K562 (cell line): ENCODE measurements at regions not wholly inside any gene's neighbourhood (a gene's known extent, or its start where the extent isn't known, plus 50 kb on each side); places are given as distances from the start of the nearest gene placed in this dataset.

ENCODE experiments used
- ATAC-seq: fragments of 200-7000 bp; cut with Tn5 transposase; 3 replicates; pipeline ENCODE4 v1.9.1; 2020; ENCODE audit warnings: moderate library complexity
- BruUV-seq: library from RNA; stranded (reverse); fragments of 400-500 nt; replicated peaks from 2 replicates; lab custom pipeline; 2021; lab: Mats Ljungman, UMichigan
- CTCF ChIA-PET: fragments of 300-600 bp; formaldehyde crosslinking; extraction: SDS; loops from one replicate; lab custom pipeline; 2021; ENCODE audit warnings: low intra/inter-chr PET ratio; lab: Yijun Ruan, JAX
- POLR2A ChIA-PET: fragments of 300-600, 350-650 bp; sonication (Branson Sonifier 250); formaldehyde crosslinking; extraction: SDS; loops from one replicate; lab custom pipeline; 2021; ENCODE audit warnings: antibody characterized with exemption, inconsistent platforms; lab: Yijun Ruan, JAX
- DNase-seq, 4 experiments: peaks; one replicate each; pipeline versions ENCODE4 v3.0.0 to v3.0.0-alpha.2; 2011 to 2018; ENCODE audit warnings: low spot score in 3 of 4, mixed read lengths in 3 of 4; ENCODE audit errors: extremely low read depth in 1 of 4
- FAIRE-seq: peaks from 2 replicates; lab custom pipeline; 2011; peaks lifted over from hg19 to GRCh38; lab: Jason Lieb, UNC
- H2AFZ ChIP-seq: 2 replicates; pipeline ENCODE4 v1.6.0; 2011; ENCODE audit warnings: low read depth, low read length, control low read depth, inconsistent platforms
- H3K27ac ChIP-seq: fragments of 200-600 bp; 3 replicates; pipeline ENCODE4 v1.8.0; 2011; ENCODE audit warnings: low read depth, mild to moderate bottlenecking, control low read depth, inconsistent platforms, low read length, moderate library complexity, mixed read lengths; ENCODE audit errors: extremely low read depth
- H3K27me3 ChIP-seq, 2 experiments: fragments of 300-600 bp in 1 of 2; 2 replicates in 1 of 2; 3 replicates in 1 of 2; pipeline versions ENCODE4 v1.6.0 to v1.8.0; 2011; ENCODE audit warnings: inconsistent platforms in 2 of 2, low read length in 2 of 2, mild to moderate bottlenecking in 1 of 2, mixed read lengths in 1 of 2, moderate library complexity in 1 of 2; ENCODE audit not compliant: control insufficient read depth in 2 of 2, insufficient read depth in 2 of 2
- H3K36me3 ChIP-seq: fragments of 300-600 bp; 3 replicates; pipeline ENCODE4 v1.8.0; 2011; ENCODE audit warnings: mild to moderate bottlenecking, low read length, inconsistent platforms; ENCODE audit not compliant: control insufficient read depth, insufficient read depth
- H3K4me1 ChIP-seq, 2 experiments: fragments of 200-600 bp in 1 of 2; replicated peaks in 1 of 2; 2 replicates in 1 of 2; 3 replicates in 1 of 2; pipeline versions ENCODE4 v1.5.1 to v1.8.0; 2011; ENCODE audit warnings: inconsistent platforms in 2 of 2, low read length in 2 of 2, mild to moderate bottlenecking in 1 of 2, mixed read lengths in 1 of 2, moderate library complexity in 1 of 2; ENCODE audit not compliant: control insufficient read depth in 2 of 2, insufficient read depth in 2 of 2
- H3K4me2 ChIP-seq: 2 replicates; pipeline ENCODE4 v1.6.1; 2011; ENCODE audit warnings: low read length, control low read depth, inconsistent platforms, mixed read lengths; ENCODE audit not compliant: insufficient read depth
- H3K4me3 ChIP-seq: fragments of 200-600 bp; sonication (generic), shearing (Covaris generic); 2 replicates; pipeline ENCODE4 v1.5.1; 2016; ENCODE audit warnings: control low read depth, inconsistent platforms
- H3K79me2 ChIP-seq: fragments of 200-600 bp; 3 replicates; pipeline ENCODE4 v1.8.0; 2011; ENCODE audit warnings: low read length, inconsistent platforms; ENCODE audit not compliant: control insufficient read depth, insufficient read depth
- H3K9ac ChIP-seq, 2 experiments: 2 replicates each; pipeline versions ENCODE4 v1.6.0 to v1.6.1; 2011; ENCODE audit warnings: low read depth in 2 of 2, low read length in 2 of 2, control low read depth in 1 of 2, inconsistent platforms in 1 of 2, mild to moderate bottlenecking in 1 of 2, mixed read lengths in 1 of 2; ENCODE audit not compliant: insufficient read depth in 1 of 2
- H3K9me1 ChIP-seq: one replicate; pipeline ENCODE4 v1.6.0; 2011; ENCODE audit warnings: inconsistent platforms, mild to moderate bottlenecking, low read length, moderate library complexity; ENCODE audit not compliant: control insufficient read depth, insufficient read depth
- H3K9me3 ChIP-seq: replicated peaks from 2 replicates; pipeline ENCODE4 v1.5.1; 2011; ENCODE audit warnings: low read depth, low read length, inconsistent platforms; ENCODE audit not compliant: control insufficient read depth, insufficient read depth
- H4K20me1 ChIP-seq: replicated peaks from 2 replicates; pipeline ENCODE4 v1.6.1; 2011; ENCODE audit warnings: low read length, inconsistent platforms, mixed read lengths; ENCODE audit not compliant: control insufficient read depth, insufficient read depth
- GTF2E2 ChIP-seq: fragments of 200-800 bp; sonication (Bioruptor generic); IDR thresholded peaks from 2 replicates; pipeline ENCODE4 v1.6.1; 2016; ENCODE audit warnings: missing genetic modification characterization, missing compliant biosample characterization
- RCOR1 ChIP-seq, 2 experiments: IDR thresholded peaks; 2 replicates each; pipeline ENCODE4 v1.6.1; 2012; ENCODE audit warnings: low read depth in 2 of 2, low read length in 2 of 2, borderline replicate concordance in 1 of 2, improper control_type of control experiment in 1 of 2
- TCF7 ChIP-seq: sonication (generic); IDR thresholded peaks from 2 replicates; pipeline ENCODE4 v1.6.1; 2016; ENCODE audit warnings: antibody characterized with exemption, borderline replicate concordance
- TCFL5 ChIP-seq: fragments of 250-450 bp; sonication (Bioruptor Pico); conservative IDR thresholded peaks from 2 replicates; pipeline ENCODE4 v1.6.1; 2021; ENCODE audit warnings: mild to moderate bottlenecking, moderate library complexity, matching md5 sums
- WHSC1 ChIP-seq: IDR thresholded peaks from one replicate; pipeline ENCODE4 v1.6.1; 2012; ENCODE audit warnings: low read length, control low read depth, inconsistent platforms
- ZNF124 ChIP-seq: sonication (generic); formaldehyde crosslinking; IDR thresholded peaks from 2 replicates; pipeline ENCODE4 v1.8.1; 2022; ENCODE audit warnings: missing genetic modification reagents
- WGBS: fragments of 100-300 bp; shearing (Covaris generic); methylation state at CpG from one replicate; pipeline ENCODE4 v1.1.6; 2016; ENCODE audit warnings: low coverage, mixed read lengths; ENCODE audit not compliant: insufficient coverage; ENCODE audit errors: missing lambda C conversion rate; 5-methylcytosine and 5-hydroxymethylcytosine counted together
- in situ Hi-C: fragments of 300-500 bp; cut with MboI; formaldehyde crosslinking; loops from 4 replicates; pipeline ENCODE4 v1.15.0; 2018; ENCODE audit warnings: inconsistent platforms, mixed read lengths
- intact Hi-C: fragments of 100-400 bp; cut with micrococcal nuclease; formaldehyde crosslinking; loops from 2 replicates; pipeline ENCODE4 v1.14.2; 2022
- TF ChIP-seq, protein P1 (sequence below): fragments of 450-650 bp; formaldehyde crosslinking; IDR thresholded peaks from 2 replicates; pipeline ENCODE4 v1.4.0; 2022; ENCODE audit warnings: missing genetic modification characterization
- TF ChIP-seq, protein P2 (sequence below): fragments of 450-650 bp; formaldehyde crosslinking; IDR thresholded peaks from 2 replicates; pipeline ENCODE4 v1.4.0; 2020; ENCODE audit warnings: mild to moderate bottlenecking, mixed read lengths
- TF ChIP-seq, protein P3 (sequence below): fragments of 450-650 bp; formaldehyde crosslinking; IDR thresholded peaks from 2 replicates; pipeline ENCODE4 v1.4.0; 2022; ENCODE audit warnings: missing genetic modification characterization
- TF ChIP-seq, protein P4 (sequence below): fragments of 450-650 bp; IDR thresholded peaks from 2 replicates; pipeline ENCODE4 v1.6.1; 2016
- TF ChIP-seq, protein P5 (sequence below): fragments of 250-450 bp; sonication (Bioruptor Pico); IDR thresholded peaks from 2 replicates; pipeline ENCODE4 v1.5.0; 2021; ENCODE audit warnings: mild to moderate bottlenecking, moderate library complexity
- TF ChIP-seq, protein P6 (sequence below): sonication (generic); formaldehyde crosslinking; IDR thresholded peaks from 2 replicates; pipeline ENCODE4 v1.8.0; 2022; ENCODE audit warnings: mild to moderate bottlenecking, missing genetic modification reagents

DNA sequence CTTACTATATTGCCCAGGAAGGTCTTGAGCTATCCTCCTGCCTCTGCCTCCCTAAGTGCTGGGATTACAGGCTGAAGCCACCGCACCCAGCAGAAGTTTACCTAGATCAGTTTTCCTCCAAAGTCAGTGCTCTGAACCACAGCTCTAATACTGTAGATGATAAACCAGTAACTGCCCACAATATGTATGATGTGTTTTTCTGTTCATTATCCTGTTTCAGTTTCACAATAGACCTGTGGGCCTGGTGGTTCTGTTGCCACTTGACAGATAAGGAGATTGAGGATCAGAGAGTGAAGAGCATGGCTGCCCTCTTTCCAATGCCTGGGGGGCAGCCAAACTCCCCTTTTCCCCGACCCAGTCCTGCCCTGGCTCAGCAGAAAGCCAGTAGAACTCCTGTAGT is 87.0 kb downstream of the EFNB1 start:
- Histone ChIP-seq H3K4me2 (no peak overlapping the region), H3K9ac (no peak overlapping the region), H3K36me3 (no peaks in the 10 kb centered on the region), H3K4me3 (no peak overlapping the region), H3K4me1 (no peaks in the 10 kb centered on the region), H3K9me3 (no peaks in the 10 kb centered on the region), H3K27ac (no peak overlapping the region), H3K27me3 (peaks cover 0 to 12% of the 10 kb centered on the region in 2 experiments; a peak in 2 of 5 replicates), H2AFZ (no peak overlapping the region), H3K9me1 (no peaks in the 10 kb centered on the region), H3K79me2 (no peaks in the 10 kb centered on the region), H4K20me1 (peaks cover 3% of the 10 kb centered on the region; the same call in 1 of the 2 replicates)
- ChIA-PET CTCF (interaction anchor here (0.7 kb wide), 1 partner anchor 1200 kb away, joined by 3 read pairs; no protein-coding TSS in a partner anchor), POLR2A (no interaction called here)
- intact Hi-C loops (no loop called here), in situ Hi-C loops (no loop called here)
- DNase-seq, result no peak
- BruUV-seq, result no TSS peak
- no peak for FAIRE-seq
- ATAC-seq, result no peak
- WGBS, result 0% methylated on average over 2 of the region's 2 CpGs
- TF ChIP-seq, protein P1, sequence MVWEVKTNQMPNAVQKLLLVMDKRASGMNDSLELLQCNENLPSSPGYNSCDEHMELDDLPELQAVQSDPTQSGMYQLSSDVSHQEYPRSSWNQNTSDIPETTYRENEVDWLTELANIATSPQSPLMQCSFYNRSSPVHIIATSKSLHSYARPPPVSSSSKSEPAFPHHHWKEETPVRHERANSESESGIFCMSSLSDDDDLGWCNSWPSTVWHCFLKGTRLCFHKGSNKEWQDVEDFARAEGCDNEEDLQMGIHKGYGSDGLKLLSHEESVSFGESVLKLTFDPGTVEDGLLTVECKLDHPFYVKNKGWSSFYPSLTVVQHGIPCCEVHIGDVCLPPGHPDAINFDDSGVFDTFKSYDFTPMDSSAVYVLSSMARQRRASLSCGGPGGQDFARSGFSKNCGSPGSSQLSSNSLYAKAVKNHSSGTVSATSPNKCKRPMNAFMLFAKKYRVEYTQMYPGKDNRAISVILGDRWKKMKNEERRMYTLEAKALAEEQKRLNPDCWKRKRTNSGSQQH (CRISPR knock-in tag), result no peak
- TF ChIP-seq, protein P2, sequence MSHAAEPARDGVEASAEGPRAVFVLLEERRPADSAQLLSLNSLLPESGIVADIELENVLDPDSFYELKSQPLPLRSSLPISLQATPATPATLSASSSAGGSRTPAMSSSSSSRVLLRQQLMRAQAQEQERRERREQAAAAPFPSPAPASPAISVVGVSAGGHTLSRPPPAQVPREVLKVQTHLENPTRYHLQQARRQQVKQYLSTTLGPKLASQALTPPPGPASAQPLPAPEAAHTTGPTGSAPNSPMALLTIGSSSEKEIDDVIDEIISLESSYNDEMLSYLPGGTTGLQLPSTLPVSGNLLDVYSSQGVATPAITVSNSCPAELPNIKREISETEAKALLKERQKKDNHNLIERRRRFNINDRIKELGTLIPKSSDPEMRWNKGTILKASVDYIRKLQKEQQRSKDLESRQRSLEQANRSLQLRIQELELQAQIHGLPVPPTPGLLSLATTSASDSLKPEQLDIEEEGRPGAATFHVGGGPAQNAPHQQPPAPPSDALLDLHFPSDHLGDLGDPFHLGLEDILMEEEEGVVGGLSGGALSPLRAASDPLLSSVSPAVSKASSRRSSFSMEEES (CRISPR knock-in tag), result no peak
- TF ChIP-seq, protein P3, sequence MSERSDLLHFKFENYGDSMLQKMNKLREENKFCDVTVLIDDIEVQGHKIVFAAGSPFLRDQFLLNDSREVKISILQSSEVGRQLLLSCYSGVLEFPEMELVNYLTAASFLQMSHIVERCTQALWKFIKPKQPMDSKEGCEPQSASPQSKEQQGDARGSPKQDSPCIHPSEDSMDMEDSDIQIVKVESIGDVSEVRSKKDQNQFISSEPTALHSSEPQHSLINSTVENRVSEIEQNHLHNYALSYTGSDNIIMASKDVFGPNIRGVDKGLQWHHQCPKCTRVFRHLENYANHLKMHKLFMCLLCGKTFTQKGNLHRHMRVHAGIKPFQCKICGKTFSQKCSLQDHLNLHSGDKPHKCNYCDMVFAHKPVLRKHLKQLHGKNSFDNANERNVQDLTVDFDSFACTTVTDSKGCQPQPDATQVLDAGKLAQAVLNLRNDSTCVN (CRISPR knock-in tag), result no peak
- TF ChIP-seq, protein P4, sequence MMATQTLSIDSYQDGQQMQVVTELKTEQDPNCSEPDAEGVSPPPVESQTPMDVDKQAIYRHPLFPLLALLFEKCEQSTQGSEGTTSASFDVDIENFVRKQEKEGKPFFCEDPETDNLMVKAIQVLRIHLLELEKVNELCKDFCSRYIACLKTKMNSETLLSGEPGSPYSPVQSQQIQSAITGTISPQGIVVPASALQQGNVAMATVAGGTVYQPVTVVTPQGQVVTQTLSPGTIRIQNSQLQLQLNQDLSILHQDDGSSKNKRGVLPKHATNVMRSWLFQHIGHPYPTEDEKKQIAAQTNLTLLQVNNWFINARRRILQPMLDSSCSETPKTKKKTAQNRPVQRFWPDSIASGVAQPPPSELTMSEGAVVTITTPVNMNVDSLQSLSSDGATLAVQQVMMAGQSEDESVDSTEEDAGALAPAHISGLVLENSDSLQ, result no peak
- no peak for TF ChIP-seq TCFL5
- no peak for TF ChIP-seq TCF7
- TF ChIP-seq, protein P5, sequence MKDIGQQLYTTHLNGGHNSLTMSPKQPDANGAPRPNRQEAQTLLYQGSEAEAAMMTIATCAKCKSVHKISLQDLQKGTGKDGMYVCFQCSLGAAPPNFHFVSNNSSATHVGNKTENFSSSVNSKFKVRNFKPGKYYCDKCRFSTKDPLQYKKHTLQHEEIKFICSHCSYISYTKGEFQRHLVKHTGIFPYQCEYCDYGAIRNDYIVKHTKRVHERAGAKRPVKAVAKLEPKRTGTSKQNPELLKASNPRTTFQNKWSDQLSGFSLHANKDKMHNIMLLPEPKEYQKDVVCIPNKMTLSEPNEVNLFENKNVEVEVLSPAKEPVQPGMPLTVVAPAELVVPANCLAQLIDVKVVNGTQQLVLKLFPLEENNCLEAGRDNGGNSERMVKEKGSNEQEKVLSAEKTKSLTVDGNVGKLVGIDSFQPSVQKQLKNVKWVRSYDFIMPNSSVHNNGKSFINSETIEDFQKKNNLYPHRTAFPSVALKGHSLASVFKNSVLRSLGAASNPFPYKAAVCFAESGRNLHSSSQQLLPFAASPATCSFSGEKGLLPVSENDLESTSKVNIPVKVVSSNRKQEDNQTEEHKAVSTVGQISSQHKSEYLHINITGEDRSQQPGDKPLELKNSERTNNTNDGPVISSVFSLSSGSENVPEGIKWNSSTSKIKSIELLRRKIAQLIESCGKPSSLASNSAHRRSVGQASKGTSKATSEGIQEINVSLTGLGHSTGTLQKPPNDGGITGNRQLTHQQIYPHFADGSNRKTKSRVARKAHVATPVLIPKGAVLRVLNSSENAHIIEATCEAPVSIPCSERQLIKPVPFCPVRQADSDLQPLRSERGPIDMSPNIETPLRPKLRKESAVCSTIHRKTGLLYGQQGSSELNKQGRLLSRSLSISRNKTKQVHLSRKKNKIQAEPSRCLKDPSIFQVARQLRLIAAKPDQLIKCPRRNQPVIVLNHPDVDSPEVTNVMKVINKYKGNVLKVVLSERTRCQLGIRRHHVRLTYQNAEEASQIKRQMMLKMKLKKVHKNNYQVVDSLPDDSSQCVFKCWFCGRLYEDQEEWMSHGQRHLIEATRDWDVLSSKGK (CRISPR knock-in tag), result no peak
- no peak for TF ChIP-seq WHSC1
- no peak for TF ChIP-seq GTF2E2 (tag)
- TF ChIP-seq, protein P6, sequence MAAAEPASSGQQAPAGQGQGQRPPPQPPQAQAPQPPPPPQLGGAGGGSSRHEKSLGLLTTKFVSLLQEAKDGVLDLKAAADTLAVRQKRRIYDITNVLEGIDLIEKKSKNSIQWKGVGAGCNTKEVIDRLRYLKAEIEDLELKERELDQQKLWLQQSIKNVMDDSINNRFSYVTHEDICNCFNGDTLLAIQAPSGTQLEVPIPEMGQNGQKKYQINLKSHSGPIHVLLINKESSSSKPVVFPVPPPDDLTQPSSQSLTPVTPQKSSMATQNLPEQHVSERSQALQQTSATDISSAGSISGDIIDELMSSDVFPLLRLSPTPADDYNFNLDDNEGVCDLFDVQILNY (CRISPR knock-in tag), result no peak
- no peak for TF ChIP-seq ZNF124 (CRISPR knock-in tag)
- no peak for TF ChIP-seq RCOR1 (IDR thresholded peaks at IDR 0.05; ENCODE audit: borderline replicate concordance in 1 of 2, low read depth in 2 of 2, low read length in 2 of 2)
